Body of pancreas (tissue), 4 donors: ENCODE measurements at regions not wholly inside any gene's neighbourhood (a gene's known extent, or its start where the extent isn't known, plus 50 kb on each side); places are given as distances from the start of the nearest gene placed in this dataset.

ENCODE experiments used
- ATAC-seq: fragments of 150-250 bp; one replicate; pipeline ENCODE4 v1.9.1; 2016
- DNase-seq, 4 donors: peaks; one replicate each; pipeline ENCODE4 v3.0.0-alpha.2; 2019
- H3K27ac ChIP-seq, 4 donors: fragments of 200-600 bp; sonication (generic); 1 replicate in 3 of 4; 2 replicates in 1 of 4; pipeline versions ENCODE4 v1.5.1 to v1.6.1; 2016 to 2019; ENCODE audit warnings: mild to moderate bottlenecking in 1 of 4, mixed read lengths in 1 of 4, moderate library complexity in 1 of 4
- H3K27me3 ChIP-seq, 2 donors: fragments of 200-600 bp; sonication (generic); one replicate each; pipeline ENCODE4 v1.6.0; 2016; ENCODE audit warnings: mild to moderate bottlenecking in 1 of 2
- H3K36me3 ChIP-seq, 2 donors: fragments of 200-600 bp; sonication (generic); replicated peaks in 1 of 2; 2 replicates each; pipeline ENCODE4 v1.5.1; 2016; ENCODE audit warnings: low read depth in 2 of 2; ENCODE audit not compliant: insufficient read depth in 1 of 2
- H3K4me1 ChIP-seq: fragments of 200-600 bp; sonication (generic); one replicate; pipeline ENCODE4 v1.6.0; 2016
- H3K4me3 ChIP-seq, 2 donors: fragments of 200-600 bp; sonication (generic); 1 replicate in 1 of 2; 2 replicates in 1 of 2; pipeline ENCODE4 v1.5.1; 2016 to 2019
- H3K9me3 ChIP-seq, 3 donors: fragments of 200-600 bp; sonication (generic); 1 replicate in 2 of 3; 2 replicates in 1 of 3; pipeline ENCODE4 v1.5.1; 2016
- POLR2A ChIP-seq, 3 donors: fragments of 450-650 bp; IDR thresholded peaks; one replicate each; pipeline ENCODE4 v1.6.1; 2016; ENCODE audit warnings: antibody characterized with exemption in 3 of 3, mild to moderate bottlenecking in 2 of 3
- WGBS, 2 donors: methylation state at CpG; one replicate each; pipeline ENCODE4 v1.1.5; 2017; 5-methylcytosine and 5-hydroxymethylcytosine counted together
- intact Hi-C: fragments of 100-400 bp; cut with DNase I; formaldehyde crosslinking; loops from one replicate; pipeline ENCODE4 v1.15.1; 2023
- TF ChIP-seq, protein P1 (sequence below), 7 experiments: fragments of 450-650 bp in 4 of 7; fragments of 200-600 bp in 3 of 7; sonication (generic) in 3 of 7; IDR thresholded peaks; one replicate each; pipeline ENCODE4 v1.5.1; 2016 to 2019; ENCODE audit warnings: antibody characterized with exemption in 7 of 7

- no peak for ATAC-seq
- no peak for TF ChIP-seq POLR2A (IDR thresholded peaks at IDR 0.05)
- TF ChIP-seq, protein P1, sequence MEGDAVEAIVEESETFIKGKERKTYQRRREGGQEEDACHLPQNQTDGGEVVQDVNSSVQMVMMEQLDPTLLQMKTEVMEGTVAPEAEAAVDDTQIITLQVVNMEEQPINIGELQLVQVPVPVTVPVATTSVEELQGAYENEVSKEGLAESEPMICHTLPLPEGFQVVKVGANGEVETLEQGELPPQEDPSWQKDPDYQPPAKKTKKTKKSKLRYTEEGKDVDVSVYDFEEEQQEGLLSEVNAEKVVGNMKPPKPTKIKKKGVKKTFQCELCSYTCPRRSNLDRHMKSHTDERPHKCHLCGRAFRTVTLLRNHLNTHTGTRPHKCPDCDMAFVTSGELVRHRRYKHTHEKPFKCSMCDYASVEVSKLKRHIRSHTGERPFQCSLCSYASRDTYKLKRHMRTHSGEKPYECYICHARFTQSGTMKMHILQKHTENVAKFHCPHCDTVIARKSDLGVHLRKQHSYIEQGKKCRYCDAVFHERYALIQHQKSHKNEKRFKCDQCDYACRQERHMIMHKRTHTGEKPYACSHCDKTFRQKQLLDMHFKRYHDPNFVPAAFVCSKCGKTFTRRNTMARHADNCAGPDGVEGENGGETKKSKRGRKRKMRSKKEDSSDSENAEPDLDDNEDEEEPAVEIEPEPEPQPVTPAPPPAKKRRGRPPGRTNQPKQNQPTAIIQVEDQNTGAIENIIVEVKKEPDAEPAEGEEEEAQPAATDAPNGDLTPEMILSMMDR (IDR thresholded peaks at IDR 0.05), result no peak
- WGBS, 2 donors, result 79 to 82% methylated on average over 11 of the region's 11 CpGs
Observed at GRCh38 chr15:70427167-70428120, 329.7 kb upstream of the TLE3 start.

GRCh38 chr15:70426096-70426821, 328.5 kb upstream of the TLE3 start:
- intact Hi-C loops, result no loop called here
- Histone ChIP-seq H3K36me3 (no peaks in the 10 kb centered on the region), H3K4me1 (peaks cover 3% of the 10 kb centered on the region), H3K4me3 (no peak overlapping the region), H3K27ac (no peak overlapping the region), H3K27me3 (no peaks in the 10 kb centered on the region), H3K9me3 (no peaks in the 10 kb centered on the region)
- TF ChIP-seq POLR2A (IDR thresholded peaks at IDR 0.05), result no peak
- TF ChIP-seq, protein P1 (IDR thresholded peaks at IDR 0.05), result no peak
- DNase-seq (no peak), ATAC-seq (no peak)
- WGBS, 2 donors, result 89 to 92% methylated on average over 15 to 16 of the region's 17 CpGs

More at GRCh38 chr15:70427167-70428120, 329.7 kb upstream of the TLE3 start:
- Histone ChIP-seq H3K4me3 (no peak overlapping the region), H3K9me3 (no peaks in the 10 kb centered on the region), H3K4me1 (no peaks in the 10 kb centered on the region), H3K27me3 (no peaks in the 10 kb centered on the region), H3K27ac (no peak overlapping the region), H3K36me3 (no peaks in the 10 kb centered on the region)
- intact Hi-C loops, result no loop called here
- no peak for DNase-seq

DNA sequence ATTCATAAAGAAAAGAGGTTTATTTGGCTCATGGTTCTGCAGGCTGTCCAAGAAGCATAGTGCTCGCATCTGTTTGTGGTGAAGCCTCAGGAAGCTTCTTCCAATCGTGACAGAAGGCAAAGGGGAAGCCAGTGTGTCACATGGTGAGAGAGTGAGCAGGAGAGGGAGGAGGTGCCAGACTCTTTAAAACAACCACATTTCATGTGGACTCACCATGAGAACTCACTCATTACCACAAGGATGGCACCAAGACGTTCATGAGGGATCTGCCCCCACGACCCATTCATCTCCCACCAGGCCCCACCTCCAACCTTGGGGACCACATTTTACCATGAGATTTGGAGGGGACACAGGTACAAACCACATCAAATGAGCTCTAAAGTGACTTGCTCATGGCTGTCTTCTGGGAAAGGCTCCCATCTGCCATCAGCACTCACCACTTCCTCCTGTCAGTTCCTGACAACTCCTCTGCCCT, 327.3 kb upstream of the TLE3 start:
- intact Hi-C loops, result no loop called here
- Histone ChIP-seq H3K4me1 (peaks cover 8% of the 10 kb centered on the region), H3K9me3 (no peaks in the 10 kb centered on the region), H3K36me3 (no peaks in the 10 kb centered on the region), H3K27ac (no peak overlapping the region), H3K27me3 (no peaks in the 10 kb centered on the region), H3K4me3 (no peak overlapping the region)
- no peak for DNase-seq
- TF ChIP-seq POLR2A (IDR thresholded peaks at IDR 0.05), result no peak
- ATAC-seq, result no peak
- WGBS, 2 donors, result 58 to 64% methylated on average over 4 of the region's 4 CpGs

DNA sequence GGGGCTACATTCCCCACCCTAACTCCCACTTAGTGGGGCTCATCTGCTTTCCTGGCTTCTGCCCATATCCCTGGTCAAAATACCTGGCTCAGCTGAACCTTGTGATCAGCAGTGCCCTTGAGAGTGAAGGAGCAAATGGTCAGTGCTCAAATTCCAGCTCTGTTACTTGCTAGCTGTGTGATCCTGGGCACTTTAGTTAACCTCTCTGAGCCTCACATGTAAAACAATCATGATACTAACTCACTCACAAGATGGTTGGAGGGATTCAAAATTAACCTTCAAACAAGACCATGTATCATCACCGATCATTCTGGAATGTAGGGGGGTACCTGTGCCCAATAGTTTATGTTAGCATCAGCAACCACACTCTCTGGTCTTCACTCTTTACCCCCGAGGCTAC, 325.6 kb upstream of the TLE3 start:
- no peaks in the 10 kb centered on the region for H3K36me3 ChIP-seq
- no peaks in the 10 kb centered on the region for H3K9me3 ChIP-seq
- ATAC-seq, result no peak
- intact Hi-C loops, result no loop called here
- 70 to 86% methylated on average over 2 of the region's 2 CpGs for WGBS, 2 donors
- peaks cover 8% of the 10 kb centered on the region for H3K4me1 ChIP-seq
- H3K27ac ChIP-seq, result no peak overlapping the region
- no peak for TF ChIP-seq POLR2A (IDR thresholded peaks at IDR 0.05)
- TF ChIP-seq, protein P1 (IDR thresholded peaks at IDR 0.05), result no peak
- no peaks in the 10 kb centered on the region for H3K27me3 ChIP-seq
- no peak overlapping the region for H3K4me3 ChIP-seq
- no peak for DNase-seq

DNA sequence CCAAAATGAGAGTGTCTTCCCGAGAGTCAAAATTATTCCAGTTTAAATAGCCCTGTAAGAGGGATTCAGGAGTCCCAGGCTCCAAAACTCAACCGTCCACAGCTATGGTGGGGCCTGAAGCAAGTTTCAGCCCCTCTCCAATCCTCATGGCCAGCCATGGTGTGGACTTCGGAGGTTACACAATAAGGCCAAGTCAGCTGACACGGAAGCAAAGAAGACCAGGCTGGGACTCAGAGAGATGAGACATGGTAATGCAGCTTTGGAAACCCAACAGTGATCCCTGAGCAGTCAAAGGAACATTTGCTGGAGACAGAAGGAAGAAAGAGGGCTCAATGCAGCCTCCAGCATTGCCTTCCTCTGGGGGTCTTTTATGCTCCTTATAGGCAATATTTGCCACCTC, 324.6 kb upstream of the TLE3 start:
- Histone ChIP-seq H3K4me3 (no peak overlapping the region), H3K4me1 (peaks cover 8% of the 10 kb centered on the region), H3K9me3 (no peaks in the 10 kb centered on the region), H3K27me3 (no peaks in the 10 kb centered on the region), H3K27ac (no peak overlapping the region), H3K36me3 (no peaks in the 10 kb centered on the region)
- intact Hi-C loops, result no loop called here
- ATAC-seq (no peak), DNase-seq (no peak)
- no peak for TF ChIP-seq POLR2A (IDR thresholded peaks at IDR 0.05)
- TF ChIP-seq, protein P1 (IDR thresholded peaks at IDR 0.05), result no peak
- 86 to 87% methylated on average over 4 of the region's 4 CpGs for WGBS, 2 donors
